ENCODE measurements at regions not wholly inside any gene's neighbourhood (a gene's known extent, or its start where the extent isn't known, plus 50 kb on each side); places are given as distances from the start of the nearest gene placed in this dataset.
A peak's percentile ranks its signal among the peaks of the same experiment; 100 is the strongest.

DNA sequence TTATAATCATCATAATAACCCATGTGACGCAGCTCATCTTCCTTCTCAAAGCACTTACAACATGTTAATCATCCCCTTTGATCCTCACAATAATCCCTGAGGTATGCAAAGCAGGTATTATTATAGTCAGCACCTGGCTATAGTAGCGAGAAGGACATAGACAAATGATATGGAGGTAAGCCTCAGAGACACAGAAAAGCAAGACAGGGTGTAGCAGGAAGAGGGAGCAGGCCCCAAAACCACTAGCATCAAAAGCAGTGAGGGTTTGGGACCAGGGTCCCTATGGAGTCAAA, 139.2 kb upstream of the SLC30A5 start:
- no peaks in the 10 kb centered on the region for H3K36me3 ChIP-seq
- H3K4me3 ChIP-seq, result no peak overlapping the region
- no peak for TF ChIP-seq Cebpa-rat (IDR thresholded peaks at IDR 0.05)
- peaks cover 19% of the 10 kb centered on the region for H3K4me1 ChIP-seq
- H3K4me2 ChIP-seq, result peak overlapping the region; percentile 68; the same call in 1 of the 2 replicates
- H3K27me3 ChIP-seq, result no peaks in the 10 kb centered on the region
- no peak overlapping the region for H3K9ac ChIP-seq
- no peak overlapping the region for H3K27ac ChIP-seq
- H3K9me3 ChIP-seq, result no peaks in the 10 kb centered on the region
- no peaks in the 10 kb centered on the region for H4K20me1 ChIP-seq

DNA sequence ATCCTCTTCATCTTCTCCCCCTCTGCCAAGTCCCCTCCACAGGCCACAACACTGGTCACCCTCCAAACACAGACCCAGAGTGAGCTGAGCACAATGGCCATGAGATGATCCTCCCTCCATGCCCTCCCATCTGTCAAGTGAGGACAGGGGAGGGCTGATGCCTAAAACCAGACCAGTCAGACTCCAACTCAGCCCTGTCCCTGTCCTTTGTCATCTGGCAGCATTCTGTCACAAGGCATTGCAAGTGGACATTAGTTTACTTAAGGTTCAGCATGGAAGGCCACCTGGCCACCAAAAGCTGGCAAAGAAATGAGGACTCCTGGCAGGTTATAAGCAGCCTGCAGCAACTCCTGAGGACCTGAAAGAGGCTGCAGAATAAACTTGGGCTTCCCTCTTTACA, 136.2 kb upstream of the SLC30A5 start:
- peaks cover 19% of the 10 kb centered on the region for H3K4me1 ChIP-seq
- no peak overlapping the region for H3K9ac ChIP-seq
- H3K9me3 ChIP-seq, result no peaks in the 10 kb centered on the region
- no peak overlapping the region for H3K4me2 ChIP-seq
- H3K36me3 ChIP-seq, result no peaks in the 10 kb centered on the region
- no peak for TF ChIP-seq Cebpa-rat (IDR thresholded peaks at IDR 0.05)
- no peak overlapping the region for H3K27ac ChIP-seq
- H3K27me3 ChIP-seq, result no peaks in the 10 kb centered on the region
- no peaks in the 10 kb centered on the region for H4K20me1 ChIP-seq
- H3K4me3 ChIP-seq, result no peak overlapping the region

- H3K9ac ChIP-seq, result no peak overlapping the region
- TF ChIP-seq Cebpa-rat (IDR thresholded peaks at IDR 0.05), result no peak
- H3K27ac ChIP-seq, result no peak overlapping the region
- H3K4me3 ChIP-seq, result no peak overlapping the region
- no peaks in the 10 kb centered on the region for H3K36me3 ChIP-seq
- H4K20me1 ChIP-seq, result no peaks in the 10 kb centered on the region
- peaks cover 13% of the 10 kb centered on the region for H3K4me1 ChIP-seq
- H3K4me2 ChIP-seq, result no peak overlapping the region
- H3K9me3 ChIP-seq, result no peaks in the 10 kb centered on the region
- no peaks in the 10 kb centered on the region for H3K27me3 ChIP-seq
Observed at GRCh38 chr5:68958428-68958827, 135.4 kb upstream of the SLC30A5 start.

GRCh38 chr5:68960456-68960855, 133.4 kb upstream of the SLC30A5 start:
- H3K9me3 ChIP-seq, result no peaks in the 10 kb centered on the region
- no peak for TF ChIP-seq Cebpa-rat (IDR thresholded peaks at IDR 0.05)

DNA sequence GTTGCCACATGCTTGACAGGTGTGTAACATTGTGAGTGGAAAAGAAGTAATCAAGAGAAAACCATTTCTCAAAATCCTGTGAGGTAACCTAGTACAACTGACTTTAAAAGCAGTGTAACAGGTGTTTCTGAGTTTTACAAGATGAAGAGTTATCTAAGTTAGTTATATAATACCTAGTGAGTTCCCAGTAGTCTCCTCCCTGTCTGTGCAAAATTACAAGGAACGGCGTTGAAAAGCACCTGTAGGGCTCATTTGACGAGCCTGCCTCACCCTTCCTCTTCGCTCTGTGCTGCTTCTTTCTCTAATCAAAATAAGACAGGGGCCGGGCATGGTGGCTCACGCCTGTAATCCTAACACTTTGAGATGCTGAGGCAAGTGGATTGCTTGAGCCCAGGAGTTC, 132.9 kb upstream of the SLC30A5 start:
- Histone ChIP-seq H3K27ac (no peak overlapping the region), H3K27me3 (no peaks in the 10 kb centered on the region), H3K4me2 (no peak overlapping the region), H3K36me3 (no peaks in the 10 kb centered on the region), H3K4me1 (no peaks in the 10 kb centered on the region), H3K9ac (no peak overlapping the region), H3K4me3 (no peak overlapping the region), H4K20me1 (no peaks in the 10 kb centered on the region), H3K9me3 (no peaks in the 10 kb centered on the region)
- no peak for TF ChIP-seq Cebpa-rat (IDR thresholded peaks at IDR 0.05)

More at GRCh38 chr5:68960456-68960855, 133.4 kb upstream of the SLC30A5 start:
- Histone ChIP-seq H3K4me2 (no peak overlapping the region), H3K36me3 (no peaks in the 10 kb centered on the region), H3K4me1 (no peaks in the 10 kb centered on the region), H3K27me3 (no peaks in the 10 kb centered on the region), H3K27ac (no peak overlapping the region), H3K9ac (no peak overlapping the region), H3K4me3 (no peak overlapping the region), H4K20me1 (no peaks in the 10 kb centered on the region)

- Histone ChIP-seq H3K9me3 (no peaks in the 10 kb centered on the region), H3K27me3 (no peaks in the 10 kb centered on the region), H4K20me1 (no peaks in the 10 kb centered on the region), H3K9ac (no peak overlapping the region), H3K27ac (no peak overlapping the region), H3K4me2 (no peak overlapping the region), H3K36me3 (no peaks in the 10 kb centered on the region), H3K4me3 (no peak overlapping the region), H3K4me1 (no peaks in the 10 kb centered on the region)
- TF ChIP-seq Cebpa-rat (IDR thresholded peaks at IDR 0.05), result no peak
Observed at GRCh38 chr5:68961762-68962161, 132.1 kb upstream of the SLC30A5 start.

DNA sequence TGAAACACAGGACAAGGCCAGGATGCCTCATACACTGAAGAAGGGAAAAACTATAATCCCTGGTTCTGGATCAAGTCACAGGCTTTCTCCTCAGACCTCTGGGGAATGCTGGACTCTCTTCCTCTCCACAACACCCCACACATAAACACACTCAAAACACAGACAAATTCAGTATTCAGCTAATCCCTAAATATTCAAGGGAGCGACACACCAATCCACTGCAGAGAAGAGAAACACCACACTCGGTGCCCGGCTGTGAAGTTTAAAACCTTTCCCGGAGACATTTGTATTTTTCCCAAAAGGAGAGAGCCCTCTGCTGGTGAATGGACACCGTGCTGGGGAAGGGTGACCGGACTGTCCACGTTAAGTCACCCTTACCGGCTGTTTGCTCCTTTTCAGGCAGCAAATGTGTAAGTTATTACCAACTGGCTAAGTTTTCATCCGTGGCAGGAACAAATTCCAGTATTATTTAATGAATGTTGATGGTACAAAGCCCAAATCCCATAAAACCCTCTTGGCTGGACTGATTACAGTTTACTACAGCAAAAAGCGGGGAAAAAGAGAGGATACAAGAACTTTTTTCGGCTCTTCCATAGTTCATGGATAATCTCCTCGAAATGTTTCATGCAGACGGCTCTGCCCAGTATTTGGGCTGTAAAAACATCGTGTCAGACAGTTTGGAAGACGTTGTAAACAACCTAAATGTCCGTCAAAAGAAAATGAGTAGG, 130.9 kb upstream of the SLC30A5 start:
- Histone ChIP-seq H3K4me2 (no peak overlapping the region), H3K9ac (no peak overlapping the region), H3K27ac (no peak overlapping the region), H3K4me1 (no peaks in the 10 kb centered on the region), H3K4me3 (no peak overlapping the region), H3K27me3 (no peaks in the 10 kb centered on the region), H3K36me3 (no peaks in the 10 kb centered on the region), H3K9me3 (no peaks in the 10 kb centered on the region), H4K20me1 (no peaks in the 10 kb centered on the region)
- no peak for TF ChIP-seq Cebpa-rat (IDR thresholded peaks at IDR 0.05)

DNA sequence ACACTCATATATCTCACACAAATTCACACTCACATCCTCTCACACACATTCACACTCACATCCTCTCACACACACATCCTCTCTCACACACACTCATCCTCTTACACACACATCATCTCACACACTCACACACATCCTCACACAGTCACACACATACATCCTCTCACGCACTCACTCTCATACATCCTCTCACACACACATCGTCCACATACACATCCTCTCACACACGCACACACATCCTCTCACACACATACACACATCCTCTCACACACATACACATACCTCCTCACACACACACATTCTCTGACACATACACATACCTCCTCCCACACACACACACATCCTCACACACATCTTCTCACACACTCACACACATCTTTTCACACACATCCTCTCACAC, 129.1 kb upstream of the SLC30A5 start:
- Histone ChIP-seq H3K4me1 (no peaks in the 10 kb centered on the region), H3K27me3 (no peaks in the 10 kb centered on the region), H4K20me1 (no peaks in the 10 kb centered on the region), H3K27ac (no peak overlapping the region), H3K9ac (no peak overlapping the region), H3K4me3 (no peak overlapping the region), H3K36me3 (no peaks in the 10 kb centered on the region), H3K4me2 (no peak overlapping the region), H3K9me3 (no peaks in the 10 kb centered on the region)
- no peak for TF ChIP-seq Cebpa-rat (IDR thresholded peaks at IDR 0.05)

- Histone ChIP-seq H4K20me1 (no peaks in the 10 kb centered on the region), H3K9me3 (no peaks in the 10 kb centered on the region), H3K27me3 (no peaks in the 10 kb centered on the region), H3K36me3 (no peaks in the 10 kb centered on the region), H3K4me1 (no peaks in the 10 kb centered on the region), H3K4me3 (no peak overlapping the region), H3K9ac (no peak overlapping the region), H3K4me2 (no peak overlapping the region), H3K27ac (no peak overlapping the region)
- TF ChIP-seq Cebpa-rat (IDR thresholded peaks at IDR 0.05), result no peak
Observed at GRCh38 chr5:68965926-68966325, 127.9 kb upstream of the SLC30A5 start.

- Histone ChIP-seq H3K9ac (no peak overlapping the region), H3K4me1 (no peaks in the 10 kb centered on the region), H3K4me3 (no peak overlapping the region), H3K9me3 (no peaks in the 10 kb centered on the region), H4K20me1 (no peaks in the 10 kb centered on the region), H3K27me3 (no peaks in the 10 kb centered on the region), H3K36me3 (no peaks in the 10 kb centered on the region), H3K4me2 (no peak overlapping the region), H3K27ac (no peak overlapping the region)
- no peak for TF ChIP-seq Cebpa-rat (IDR thresholded peaks at IDR 0.05)
Observed at GRCh38 chr5:68966596-68966995, 127.2 kb upstream of the SLC30A5 start.

DNA sequence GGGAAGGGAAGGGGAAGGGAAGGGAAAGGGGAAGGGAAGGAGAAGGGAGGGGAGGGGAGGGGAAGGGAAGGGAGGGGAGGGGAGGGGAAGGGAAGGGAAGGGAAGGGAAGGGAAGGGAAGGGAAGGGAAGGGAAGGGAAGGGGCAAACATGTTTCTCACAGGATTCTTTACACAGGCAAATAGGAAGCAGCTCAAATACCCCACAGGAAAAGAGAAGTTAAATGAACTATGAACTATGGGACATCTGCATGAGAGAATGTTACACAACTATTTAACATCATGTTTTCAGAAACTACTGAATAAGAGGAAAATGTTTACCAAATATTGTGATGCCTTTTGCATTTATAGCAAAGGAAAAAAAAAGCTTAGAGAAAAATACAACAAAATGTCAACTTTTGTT, 125.4 kb upstream of the SLC30A5 start:
- Histone ChIP-seq H3K4me3 (no peak overlapping the region), H3K27me3 (no peaks in the 10 kb centered on the region)

More for the DNA sequence above, 125.4 kb upstream of the SLC30A5 start:
- TF ChIP-seq Cebpa-rat (IDR thresholded peaks at IDR 0.05), result no peak
- H3K9ac ChIP-seq, result no peak overlapping the region
- H4K20me1 ChIP-seq, result no peaks in the 10 kb centered on the region
- no peak overlapping the region for H3K27ac ChIP-seq
- H3K36me3 ChIP-seq, result no peaks in the 10 kb centered on the region
- H3K4me1 ChIP-seq, result no peaks in the 10 kb centered on the region
- H3K9me3 ChIP-seq, result no peaks in the 10 kb centered on the region
- no peak overlapping the region for H3K4me2 ChIP-seq
